Stimulated activated CD4-positive, alpha-beta T cell treated with anti-CD3 and anti-CD28 coated beads, Interleukin-15, amount 100 ng/mL, for 48 hours (primary cell): ENCODE measurements at regions not wholly inside any gene's neighbourhood (a gene's known extent, or its start where the extent isn't known, plus 50 kb on each side); places are given as distances from the start of the nearest gene placed in this dataset.
"Not testable (repeated sequence)": the region's sequence is repeated elsewhere in the genome, so short reads cannot be mapped to it uniquely, and the experiment has no call there.

Source experiments
- DNase-seq, 2 donors: peaks; one replicate each; pipeline ENCODE4 v3.0.0-alpha.2; 2020; ENCODE audit warnings: low read depth in 2 of 2

- DNase-seq = no peak
Observed at GRCh38 chr11:42840176-42840829, 471.5 kb upstream of the API5 start.

GRCh38 chr11:42840860-42841259 lies 470.9 kb upstream of the API5 start:
- no peak for DNase-seq

- no peak for DNase-seq
Observed at GRCh38 chr11:42841556-42841955, 470.2 kb upstream of the API5 start.

- no peak for DNase-seq
Observed at GRCh38 chr11:42849362-42849761, 462.4 kb upstream of the API5 start.

GRCh38 chr11:42857344-42857743 lies 454.5 kb upstream of the API5 start:
- DNase-seq = no peak

GRCh38 chr11:42870480-42870879 lies 441.3 kb upstream of the API5 start:
- DNase-seq = no peak

GRCh38 chr11:42873800-42874405 lies 437.9 kb upstream of the API5 start:
- DNase-seq = not testable (repeated sequence)

GRCh38 chr11:42881335-42881734 lies 430.5 kb upstream of the API5 start:
- DNase-seq = not testable (repeated sequence)

- DNase-seq = no peak
Observed at GRCh38 chr11:42890773-42891172, 421.0 kb upstream of the API5 start.

- no peak for DNase-seq
Observed at GRCh38 chr11:42901084-42901483, 410.7 kb upstream of the API5 start.

GRCh38 chr11:42906226-42906625 lies 405.6 kb upstream of the API5 start:
- no peak for DNase-seq

GRCh38 chr11:42913731-42914130 lies 398.1 kb upstream of the API5 start:
- no peak for DNase-seq

GRCh38 chr11:42923651-42924050 lies 388.1 kb upstream of the API5 start:
- no peak for DNase-seq

GRCh38 chr11:42925916-42926315 lies 385.9 kb upstream of the API5 start:
- DNase-seq = no peak

GRCh38 chr11:42947405-42947804 lies 364.4 kb upstream of the API5 start:
- DNase-seq = no peak

- DNase-seq = not testable (repeated sequence)
Observed at GRCh38 chr11:42949738-42950376, 361.9 kb upstream of the API5 start.

GRCh38 chr11:42951266-42951665 lies 360.5 kb upstream of the API5 start:
- no peak for DNase-seq

- no peak for DNase-seq
Observed at GRCh38 chr11:42957831-42958230, 354.0 kb upstream of the API5 start.

GRCh38 chr11:42958635-42959034 lies 353.2 kb upstream of the API5 start:
- DNase-seq = no peak

- DNase-seq = no peak
Observed at GRCh38 chr11:42960521-42961088, 351.2 kb upstream of the API5 start.

- DNase-seq = no peak
Observed at GRCh38 chr11:42967653-42968052, 344.1 kb upstream of the API5 start.

GRCh38 chr11:42972741-42973140 lies 339.1 kb upstream of the API5 start:
- DNase-seq = no peak
